Calu3 (cell line): ENCODE measurements at regions not wholly inside any gene's neighbourhood (a gene's known extent, or its start where the extent isn't known, plus 50 kb on each side); places are given as distances from the start of the nearest gene placed in this dataset.

ENCODE experiments used
- BruUV-seq: library from RNA; stranded (reverse); fragments of 400-500 nt; replicated peaks from 2 replicates; lab custom pipeline; 2021; lab: Mats Ljungman, UMichigan
- CTCF ChIA-PET: fragments of 300-600 bp; sonication (Branson Sonifier 250); formaldehyde crosslinking; loops from one replicate; lab custom pipeline; 2022; ENCODE audit warnings: antibody characterized with exemption; lab: Charles Lee
- DNase-seq: peaks from one replicate; pipeline ENCODE4 v3.0.0; 2022
- H3K27ac Mint-ChIP-seq: one replicate; pipeline ENCODE4 v1.8.0; 2022; ENCODE audit warnings: mixed read lengths; ENCODE audit not compliant: unreplicated experiment
- H3K27me3 Mint-ChIP-seq: one replicate; pipeline ENCODE4 v1.8.0; 2022; ENCODE audit warnings: mixed read lengths; ENCODE audit not compliant: unreplicated experiment
- H3K36me3 Mint-ChIP-seq: one replicate; pipeline ENCODE4 v1.8.0; 2022; ENCODE audit warnings: mild to moderate bottlenecking, moderate library complexity, mixed read lengths; ENCODE audit not compliant: insufficient read depth, unreplicated experiment
- H3K4me1 Mint-ChIP-seq: one replicate; pipeline ENCODE4 v1.8.0; 2022; ENCODE audit warnings: mild to moderate bottlenecking, low read depth, mixed read lengths; ENCODE audit not compliant: unreplicated experiment
- H3K4me3 Mint-ChIP-seq: one replicate; pipeline ENCODE4 v1.8.0; 2022; ENCODE audit warnings: mild to moderate bottlenecking, low read depth, moderate library complexity, mixed read lengths; ENCODE audit not compliant: unreplicated experiment
- H3K9me3 Mint-ChIP-seq: one replicate; pipeline ENCODE4 v1.8.0; 2022; ENCODE audit warnings: low read depth, mixed read lengths; ENCODE audit not compliant: unreplicated experiment
- CTCF ChIP-seq: fragments of 200-600 bp; IDR thresholded peaks from one replicate; pipeline ENCODE4 v1.8.0; 2022; ENCODE audit warnings: antibody characterized with exemption; ENCODE audit not compliant: unreplicated experiment
- intact Hi-C: fragments of 100-400 bp; cut with micrococcal nuclease; formaldehyde crosslinking; loops from one replicate; pipeline ENCODE4 v1.10.0; 2022; ENCODE audit not compliant: unreplicated experiment

GRCh38 chr9:13993632-13994185 lies 320.2 kb downstream of the NFIB start:
- DNase-seq = no peak
- no peak for TF ChIP-seq CTCF
- Mint-ChIP-seq H3K4me3 (no peak overlapping the region), H3K27me3 (no peaks in the 10 kb centered on the region), H3K9me3 (peaks cover 6% of the 10 kb centered on the region), H3K36me3 (no peaks in the 10 kb centered on the region), H3K27ac (no peak overlapping the region), H3K4me1 (no peaks in the 10 kb centered on the region)
- CTCF ChIA-PET = no interaction called here
- intact Hi-C loops = no loop called here
- no TSS peak for BruUV-seq

GRCh38 chr9:13992138-13993088 lies 321.5 kb downstream of the NFIB start:
- intact Hi-C loops = no loop called here
- no peak for DNase-seq
- TF ChIP-seq CTCF = no peak
- no peak overlapping the region for H3K4me3 Mint-ChIP-seq
- peaks cover 5% of the 10 kb centered on the region for H3K9me3 Mint-ChIP-seq
- BruUV-seq = no TSS peak
- H3K27ac Mint-ChIP-seq = no peak overlapping the region
- H3K27me3 Mint-ChIP-seq = no peaks in the 10 kb centered on the region
- CTCF ChIA-PET = no interaction called here
- no peaks in the 10 kb centered on the region for H3K4me1 Mint-ChIP-seq
- no peaks in the 10 kb centered on the region for H3K36me3 Mint-ChIP-seq

- CTCF ChIA-PET = no interaction called here
- H3K4me3 Mint-ChIP-seq = no peak overlapping the region
- no peak for DNase-seq
- BruUV-seq = no TSS peak
- H3K27me3 Mint-ChIP-seq = no peaks in the 10 kb centered on the region
- TF ChIP-seq CTCF = no peak
- H3K9me3 Mint-ChIP-seq = peaks cover 8% of the 10 kb centered on the region
- no peak overlapping the region for H3K27ac Mint-ChIP-seq
- no peaks in the 10 kb centered on the region for H3K36me3 Mint-ChIP-seq
- intact Hi-C loops = no loop called here
- no peaks in the 10 kb centered on the region for H3K4me1 Mint-ChIP-seq
These were observed 322.5 kb downstream of the NFIB start for GRCh38 chr9:13991395-13991794.

GRCh38 chr9:13990994-13991393 lies 322.9 kb downstream of the NFIB start:
- Mint-ChIP-seq H3K4me3 (no peak overlapping the region), H3K36me3 (no peaks in the 10 kb centered on the region), H3K27me3 (no peaks in the 10 kb centered on the region), H3K9me3 (peaks cover 9% of the 10 kb centered on the region), H3K4me1 (no peaks in the 10 kb centered on the region), H3K27ac (no peak overlapping the region)
- CTCF ChIA-PET = no interaction called here
- DNase-seq = no peak
- no peak for TF ChIP-seq CTCF
- intact Hi-C loops = no loop called here
- BruUV-seq = no TSS peak
